GM23338 (cell line): ENCODE measurements at regions not wholly inside any gene's neighbourhood (a gene's known extent, or its start where the extent isn't known, plus 50 kb on each side); places are given as distances from the start of the nearest gene placed in this dataset.
"Not testable (repeated sequence)": the region's sequence is repeated elsewhere in the genome, so short reads cannot be mapped to it uniquely, and the experiment has no call there.

Source experiments
- ATAC-seq: fragments of 200-7000 bp; cut with Tn5 transposase; 3 replicates; pipeline ENCODE4 v1.9.1; 2020
- DNase-seq: peaks from one replicate; pipeline ENCODE4 v3.0.0-alpha.2; 2015; ENCODE audit warnings: low spot score
- H2AFZ ChIP-seq: fragments of 200-600 bp; sonication (generic); 2 replicates; pipeline ENCODE4 v1.8.0; 2016; ENCODE audit warnings: antibody characterized with exemption, mild to moderate bottlenecking, moderate library complexity
- H3F3A ChIP-seq: fragments of 200-600 bp; sonication (generic); replicated peaks from 2 replicates; pipeline ENCODE4 v1.8.0; 2017; ENCODE audit warnings: antibody characterized with exemption, mixed run types, low read depth
- H3K27ac ChIP-seq: fragments of 200-600 bp; sonication (generic); 2 replicates; pipeline ENCODE4 v1.6.1; 2016; ENCODE audit warnings: low read depth
- H3K27me3 ChIP-seq: fragments of 200-600 bp; sonication (generic); 2 replicates; pipeline ENCODE4 v1.8.0; 2016; ENCODE audit warnings: mild to moderate bottlenecking, mixed run types, moderate library complexity; ENCODE audit not compliant: insufficient read depth
- H3K36me3 ChIP-seq: fragments of 200-600 bp; sonication (generic); 2 replicates; pipeline ENCODE4 v1.8.0; 2016; ENCODE audit warnings: mild to moderate bottlenecking; ENCODE audit not compliant: insufficient read depth
- H3K4me1 ChIP-seq: fragments of 200-600 bp; sonication (generic); 2 replicates; pipeline ENCODE4 v1.8.0; 2016; ENCODE audit warnings: mild to moderate bottlenecking, moderate library complexity; ENCODE audit not compliant: insufficient read depth
- H3K4me2 ChIP-seq: fragments of 200-600 bp; sonication (generic); 2 replicates; pipeline ENCODE4 v1.7.1; 2017; ENCODE audit warnings: mixed run types
- H3K4me3 ChIP-seq: fragments of 200-600 bp; sonication (generic); 2 replicates; pipeline ENCODE4 v1.6.1; 2016; ENCODE audit warnings: mixed run types
- H3K79me2 ChIP-seq: fragments of 200-600 bp; sonication (generic); replicated peaks from 2 replicates; pipeline ENCODE4 v1.8.0; 2017; ENCODE audit warnings: mild to moderate bottlenecking; ENCODE audit not compliant: insufficient read depth
- H3K9me2 ChIP-seq: fragments of 200-600 bp; sonication (generic); 2 replicates; pipeline ENCODE4 v1.8.0; 2017; ENCODE audit not compliant: insufficient read depth
- H4K20me1 ChIP-seq: fragments of 200-600 bp; sonication (generic); replicated peaks from 2 replicates; pipeline ENCODE4 v1.8.0; 2017; ENCODE audit warnings: mild to moderate bottlenecking; ENCODE audit not compliant: insufficient read depth
- H3K27ac Mint-ChIP-seq: 2 replicates; pipeline ENCODE4 v1.8.0; 2020; ENCODE audit warnings: inconsistent platforms, mild to moderate bottlenecking, moderate library complexity, mixed read lengths
- H3K27me3 Mint-ChIP-seq: 3 replicates; pipeline ENCODE4 v1.8.0; 2022; ENCODE audit warnings: low read depth, mild to moderate bottlenecking, moderate library complexity, mixed read lengths, inconsistent platforms; ENCODE audit not compliant: insufficient read depth, poor library complexity
- H3K36me3 Mint-ChIP-seq: 3 replicates; pipeline ENCODE4 v1.8.0; 2021; ENCODE audit warnings: low read depth, mild to moderate bottlenecking, inconsistent platforms, moderate library complexity, mixed read lengths
- H3K4me1 Mint-ChIP-seq: 3 replicates; pipeline ENCODE4 v1.8.0; 2020; ENCODE audit warnings: mild to moderate bottlenecking, inconsistent platforms, mixed read lengths
- H3K4me3 Mint-ChIP-seq: 3 replicates; pipeline ENCODE4 v1.8.0; 2021; ENCODE audit warnings: moderate library complexity, mild to moderate bottlenecking, inconsistent platforms, mixed read lengths
- H3K9me3 Mint-ChIP-seq: 3 replicates; pipeline ENCODE4 v1.8.0; 2020; ENCODE audit warnings: moderate library complexity, mild to moderate bottlenecking, inconsistent platforms, mixed read lengths
- CREB1 ChIP-seq: fragments of 250-450 bp; sonication (Bioruptor Pico); IDR thresholded peaks from 2 replicates; pipeline ENCODE4 v1.5.0; 2020; ENCODE audit warnings: low read depth, mild to moderate bottlenecking, moderate library complexity
- EZH2phosphoT487 ChIP-seq: fragments of 200-600 bp; sonication (generic); IDR thresholded peaks from one replicate; pipeline ENCODE4 v1.8.1; 2018; ENCODE audit warnings: antibody characterized with exemption; ENCODE audit not compliant: unreplicated experiment
- NANOG ChIP-seq: IDR thresholded peaks from 2 replicates; pipeline ENCODE4 v1.6.1; 2016; ENCODE audit warnings: antibody characterized with exemption, borderline replicate concordance
- ZNF114 ChIP-seq: fragments of 250-450 bp; sonication (Bioruptor Pico); IDR thresholded peaks from 2 replicates; pipeline ENCODE4 v1.5.0; 2020; ENCODE audit warnings: mild to moderate bottlenecking, moderate library complexity
- ZNF331 ChIP-seq: fragments of 250-450 bp; sonication (Bioruptor Pico); IDR thresholded peaks from 2 replicates; pipeline ENCODE4 v1.5.0; 2020; ENCODE audit warnings: low read depth, mild to moderate bottlenecking, moderate library complexity
- TF ChIP-seq, protein P1 (sequence below): IDR thresholded peaks from 2 replicates; pipeline ENCODE4 v1.6.1; 2016; ENCODE audit warnings: antibody characterized with exemption
- TF ChIP-seq, protein P2 (sequence below), 2 experiments: fragments of 200-600 bp in 1 of 2; sonication (generic) in 1 of 2; conservative IDR thresholded peaks; 2 replicates each; pipeline versions ENCODE4 v1.5.1 to v1.6.1; 2016 to 2017; ENCODE audit warnings: antibody characterized with exemption in 2 of 2, low read depth in 2 of 2, mild to moderate bottlenecking in 2 of 2, moderate library complexity in 1 of 2

DNA sequence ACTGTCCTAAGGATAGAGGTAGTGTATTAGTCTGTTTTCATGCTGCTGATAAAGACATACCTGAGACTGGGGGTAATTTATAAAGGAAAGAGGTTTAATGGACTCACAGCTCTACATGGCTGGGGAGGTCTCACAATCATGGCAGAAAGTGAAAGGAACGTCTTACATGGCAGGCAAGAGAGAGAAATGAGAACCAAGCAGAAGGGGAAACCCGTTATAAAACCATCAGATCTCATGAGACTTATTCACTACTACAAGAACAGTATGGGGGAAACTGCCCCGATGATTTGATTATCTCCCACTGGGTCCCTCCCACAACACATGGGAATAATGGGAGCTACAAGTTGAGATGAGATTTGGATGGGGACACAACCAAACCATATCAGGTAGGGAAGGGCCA, 267.4 kb downstream of the EFCAB11 start:
- DNase-seq, H3K27ac ChIP-seq, H4K20me1 ChIP-seq, H3K4me3 Mint-ChIP-seq, H3K4me1 ChIP-seq, H3K27ac Mint-ChIP-seq, ATAC-seq, H3K36me3 ChIP-seq, H3F3A ChIP-seq, H3K79me2 ChIP-seq, H3K4me3 ChIP-seq, H3K27me3 Mint-ChIP-seq, H3K4me1 Mint-ChIP-seq, H2AFZ ChIP-seq, H3K4me2 ChIP-seq, H3K27me3 ChIP-seq: not testable (repeated sequence)
- Mint-ChIP-seq H3K36me3 (peaks cover 14% of the 10 kb centered on the region), H3K9me3 (peaks cover 32% of the 10 kb centered on the region)
- peaks cover 12% of the 10 kb centered on the region; the same call in 1 of the 2 replicates for H3K9me2 ChIP-seq

DNA sequence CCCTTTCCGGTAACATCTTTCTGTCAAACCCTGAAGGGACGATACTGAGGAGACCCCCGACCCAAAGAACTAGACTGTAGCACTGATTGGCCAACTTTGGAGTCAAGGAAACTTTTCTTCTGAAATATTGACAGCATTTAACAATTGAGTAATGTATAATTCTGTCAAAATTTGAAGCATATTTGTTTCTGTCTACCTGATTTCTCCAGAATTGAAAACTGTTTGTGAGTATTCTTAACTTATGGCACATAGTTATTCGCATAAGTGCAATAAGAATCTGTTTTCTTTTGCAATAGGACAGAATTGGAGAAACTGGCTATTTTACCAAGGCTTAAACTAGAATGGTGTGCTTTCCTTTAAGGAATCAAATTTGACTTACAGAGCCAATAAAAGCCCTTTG, 267.1 kb upstream of the FOXN3 start:
- H3K4me1 Mint-ChIP-seq: no peaks in the 10 kb centered on the region
- peaks cover 6% of the 10 kb centered on the region for H3K27me3 Mint-ChIP-seq
- Histone ChIP-seq H3K4me2 (no peak overlapping the region), H3K27me3 (no peaks in the 10 kb centered on the region), H4K20me1 (no peaks in the 10 kb centered on the region), H3K4me3 (no peak overlapping the region), H3F3A (no peaks in the 10 kb centered on the region), H3K36me3 (peaks cover 4% of the 10 kb centered on the region; the same call in 1 of the 2 replicates), H3K9me2 (peaks cover 3% of the 10 kb centered on the region; the same call in 1 of the 2 replicates), H3K79me2 (no peaks in the 10 kb centered on the region), H3K4me1 (no peaks in the 10 kb centered on the region), H3K27ac (no peak overlapping the region), H2AFZ (no peak overlapping the region)
- H3K27ac Mint-ChIP-seq: no peak overlapping the region
- TF ChIP-seq, protein P1, sequence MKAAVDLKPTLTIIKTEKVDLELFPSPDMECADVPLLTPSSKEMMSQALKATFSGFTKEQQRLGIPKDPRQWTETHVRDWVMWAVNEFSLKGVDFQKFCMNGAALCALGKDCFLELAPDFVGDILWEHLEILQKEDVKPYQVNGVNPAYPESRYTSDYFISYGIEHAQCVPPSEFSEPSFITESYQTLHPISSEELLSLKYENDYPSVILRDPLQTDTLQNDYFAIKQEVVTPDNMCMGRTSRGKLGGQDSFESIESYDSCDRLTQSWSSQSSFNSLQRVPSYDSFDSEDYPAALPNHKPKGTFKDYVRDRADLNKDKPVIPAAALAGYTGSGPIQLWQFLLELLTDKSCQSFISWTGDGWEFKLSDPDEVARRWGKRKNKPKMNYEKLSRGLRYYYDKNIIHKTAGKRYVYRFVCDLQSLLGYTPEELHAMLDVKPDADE: no peak
- TF ChIP-seq CREB1 (no peak), ZNF331 (CRISPR knock-in tag) (no peak), ZNF114 (CRISPR knock-in tag) (no peak), EZH2phosphoT487 (no peak), NANOG (no peak)
- TF ChIP-seq, protein P2, sequence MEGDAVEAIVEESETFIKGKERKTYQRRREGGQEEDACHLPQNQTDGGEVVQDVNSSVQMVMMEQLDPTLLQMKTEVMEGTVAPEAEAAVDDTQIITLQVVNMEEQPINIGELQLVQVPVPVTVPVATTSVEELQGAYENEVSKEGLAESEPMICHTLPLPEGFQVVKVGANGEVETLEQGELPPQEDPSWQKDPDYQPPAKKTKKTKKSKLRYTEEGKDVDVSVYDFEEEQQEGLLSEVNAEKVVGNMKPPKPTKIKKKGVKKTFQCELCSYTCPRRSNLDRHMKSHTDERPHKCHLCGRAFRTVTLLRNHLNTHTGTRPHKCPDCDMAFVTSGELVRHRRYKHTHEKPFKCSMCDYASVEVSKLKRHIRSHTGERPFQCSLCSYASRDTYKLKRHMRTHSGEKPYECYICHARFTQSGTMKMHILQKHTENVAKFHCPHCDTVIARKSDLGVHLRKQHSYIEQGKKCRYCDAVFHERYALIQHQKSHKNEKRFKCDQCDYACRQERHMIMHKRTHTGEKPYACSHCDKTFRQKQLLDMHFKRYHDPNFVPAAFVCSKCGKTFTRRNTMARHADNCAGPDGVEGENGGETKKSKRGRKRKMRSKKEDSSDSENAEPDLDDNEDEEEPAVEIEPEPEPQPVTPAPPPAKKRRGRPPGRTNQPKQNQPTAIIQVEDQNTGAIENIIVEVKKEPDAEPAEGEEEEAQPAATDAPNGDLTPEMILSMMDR (conservative IDR thresholded peaks at IDR 0.05; ENCODE audit: low read depth in 2 of 2): no peak
- ATAC-seq: no peak
- H3K4me3 Mint-ChIP-seq: no peak overlapping the region
- H3K9me3 Mint-ChIP-seq: peaks cover 36% of the 10 kb centered on the region
- H3K36me3 Mint-ChIP-seq: peaks cover 20% of the 10 kb centered on the region
- DNase-seq: no peak
